ENCODE measurements at regions not wholly inside any gene's neighbourhood (a gene's known extent, or its start where the extent isn't known, plus 50 kb on each side); places are given as distances from the start of the nearest gene placed in this dataset.
A peak's percentile ranks its signal among the peaks of the same experiment; 100 is the strongest.
"Not testable (repeated sequence)": the region's sequence is repeated elsewhere in the genome, so short reads cannot be mapped to it uniquely, and the experiment has no call there.

- DNase-seq = no peak
Measured at GRCh38 chrX:140163371-140164159, 198.2 kb upstream of the CXorf66 start.

GRCh38 chrX:140157611-140158010 is 192.3 kb upstream of the CXorf66 start:
- DNase-seq = no peak

GRCh38 chrX:140157143-140157542 is 191.8 kb upstream of the CXorf66 start:
- no peak for DNase-seq

GRCh38 chrX:140151316-140151715 is 186.0 kb upstream of the CXorf66 start:
- DNase-seq = no peak

GRCh38 chrX:140149761-140150160 is 184.4 kb upstream of the CXorf66 start:
- DNase-seq = no peak

GRCh38 chrX:140141444-140142029 is 176.2 kb upstream of the CXorf66 start:
- peak; percentile 1 to 15 for DNase-seq

- DNase-seq = not testable (repeated sequence)
Measured at GRCh38 chrX:140138492-140138891, 173.2 kb upstream of the CXorf66 start.

- DNase-seq = not testable (repeated sequence)
Measured at GRCh38 chrX:140138065-140138464, 172.7 kb upstream of the CXorf66 start.

GRCh38 chrX:140132937-140133336 is 167.6 kb upstream of the CXorf66 start:
- DNase-seq = no peak

GRCh38 chrX:140123446-140123845 is 158.1 kb upstream of the CXorf66 start:
- peak in 1 of 2 experiments; percentile 2 for DNase-seq

GRCh38 chrX:140114059-140114458 is 148.7 kb upstream of the CXorf66 start:
- DNase-seq = not testable (repeated sequence)

GRCh38 chrX:140110081-140110650 is 144.8 kb upstream of the CXorf66 start:
- DNase-seq = no peak

- no peak for DNase-seq
Measured at GRCh38 chrX:140104760-140105159, 139.4 kb upstream of the CXorf66 start.

- no peak for DNase-seq
Measured at GRCh38 chrX:140099221-140099620, 133.9 kb upstream of the CXorf66 start.

GRCh38 chrX:140092121-140092520 is 126.8 kb upstream of the CXorf66 start:
- DNase-seq = no peak

- DNase-seq = no peak
Measured at GRCh38 chrX:140091125-140091886, 126.0 kb upstream of the CXorf66 start.

- DNase-seq = no peak
Measured at GRCh38 chrX:140090800-140091124, 125.4 kb upstream of the CXorf66 start.

- no peak for DNase-seq
Measured at GRCh38 chrX:140088438-140088837, 123.1 kb upstream of the CXorf66 start.

- DNase-seq = no peak
Measured at GRCh38 chrX:140087875-140088274, 122.6 kb upstream of the CXorf66 start.

- DNase-seq = no peak
Measured at GRCh38 chrX:140086691-140087090, 121.4 kb upstream of the CXorf66 start.

- DNase-seq = not testable (repeated sequence)
Measured at GRCh38 chrX:140074851-140075250, 109.5 kb upstream of the CXorf66 start.

GRCh38 chrX:140071037-140071436 is 105.7 kb upstream of the CXorf66 start:
- no peak for DNase-seq

GRCh38 chrX:140065961-140066662 is 100.8 kb upstream of the CXorf66 start:
- DNase-seq = no peak
